ENCODE measurements at regions not wholly inside any gene's neighbourhood (a gene's known extent, or its start where the extent isn't known, plus 50 kb on each side); places are given as distances from the start of the nearest gene placed in this dataset.

- DNase-seq (ENCODE audit: low read depth, low spot score) (no peak), FAIRE-seq (no peak)
- no peak overlapping the region for H2AFZ ChIP-seq (ENCODE audit: low read depth, low read length)
- intact Hi-C loops (cut with micrococcal nuclease) = no loop called here
- no peaks in the 10 kb centered on the region for H3K9me1 ChIP-seq (replicated peaks; ENCODE audit: control insufficient read depth, extremely low read depth, insufficient read depth, low read length)
- ChIA-PET CTCF (no interaction called here), POLR2A (no interaction called here)
- no peak overlapping the region for H3K4me3 ChIP-seq (replicated peaks in 1 of 3; ENCODE audit: insufficient read depth in 1 of 3, low read depth in 1 of 3, low read length in 3 of 3)
- H3K27me3 ChIP-seq (ENCODE audit: control insufficient read depth in 2 of 2, insufficient read depth in 2 of 2, low read length in 2 of 2) = no peaks in the 10 kb centered on the region
- no peak overlapping the region for H3K4me2 ChIP-seq (ENCODE audit: insufficient read depth, low read length)
- no peak for TF ChIP-seq EZH2 (IDR thresholded peaks at IDR 0.05; ENCODE audit: borderline replicate concordance, low read depth, low read length, severe bottlenecking)
- no peak for TF ChIP-seq FOS (IDR thresholded peaks at IDR 0.05; ENCODE audit: borderline replicate concordance, insufficient read depth, low read length)
- TF ChIP-seq GATA2 (IDR thresholded peaks at IDR 0.05; ENCODE audit: insufficient read depth, insufficient read length, low read depth, low read length) = no peak
- no peak for TF ChIP-seq POLR2AphosphoS5 (IDR thresholded peaks at IDR 0.05; ENCODE audit: insufficient read depth, low read depth, low read length)
- no peak for TF ChIP-seq MAX (IDR thresholded peaks at IDR 0.05; ENCODE audit: insufficient read depth, insufficient read length)
- TF ChIP-seq JUN (IDR thresholded peaks at IDR 0.05; ENCODE audit: borderline replicate concordance, insufficient read depth, insufficient read length, low read depth) = no peak
- no peak for TF ChIP-seq MYC (IDR thresholded peaks at IDR 0.05; ENCODE audit: low read depth, low read length)
- TF ChIP-seq CTCF (IDR thresholded peaks at IDR 0.05; ENCODE audit: extremely low read depth in 1 of 2, insufficient read depth in 1 of 2, low read depth in 1 of 2, low read length in 2 of 2) = no peak
- no peak for TF ChIP-seq POLR2A (IDR thresholded peaks at IDR 0.05; ENCODE audit: low read depth, low read length)
- H3K79me2 ChIP-seq (ENCODE audit: control insufficient read depth, insufficient read depth, low read length) = no peaks in the 10 kb centered on the region
- no TSS peak for BruUV-seq (replicated peaks)
- H3K9ac ChIP-seq (replicated peaks; ENCODE audit: extremely low read depth, insufficient read depth, low read length) = no peak overlapping the region
- no peaks in the 10 kb centered on the region for H3K4me1 ChIP-seq (ENCODE audit: control insufficient read depth, extremely low read depth, insufficient read depth, low read length)
- peaks cover 4% of the 10 kb centered on the region for H3K9me3 ChIP-seq (replicated peaks; ENCODE audit: control insufficient read depth, insufficient read depth, low read length)
- dilution Hi-C loops (cut with MboI; ENCODE audit: extremely low pct_ligation_motif_present, low sequenced_read_pairs) = no loop called here
- no peak overlapping the region for H3K27ac ChIP-seq (ENCODE audit: insufficient read depth, low read depth, low read length)
- no peaks in the 10 kb centered on the region for H3K36me3 ChIP-seq (ENCODE audit: control insufficient read depth in 2 of 2, extremely low read depth in 1 of 2, insufficient read depth in 2 of 2, low read length in 2 of 2)
- H4K20me1 ChIP-seq (replicated peaks; ENCODE audit: control insufficient read depth, extremely low read depth, insufficient read depth, low read length) = no peaks in the 10 kb centered on the region
These were observed 256.2 kb upstream of the IRX4 start for GRCh38 chr5:2138896-2139295.

All from endothelial cell of umbilical vein (primary cell).